Hepatocyte (in vitro differentiated cells): ENCODE measurements at regions not wholly inside any gene's neighbourhood (a gene's known extent, or its start where the extent isn't known, plus 50 kb on each side); places are given as distances from the start of the nearest gene placed in this dataset.

Source experiments
- EZH2 ChIP-seq: fragments of 200-600 bp; sonication (generic); IDR thresholded peaks from 2 replicates; pipeline ENCODE4 v1.6.1; 2016; ENCODE audit warnings: antibody characterized with exemption, mild to moderate bottlenecking, borderline replicate concordance
- TF ChIP-seq, protein P1 (sequence below): fragments of 200-600 bp; sonication (generic); IDR thresholded peaks from 2 replicates; pipeline ENCODE4 v1.5.1; 2016; ENCODE audit warnings: antibody characterized with exemption, mild to moderate bottlenecking; ENCODE audit not compliant: poor library complexity

DNA sequence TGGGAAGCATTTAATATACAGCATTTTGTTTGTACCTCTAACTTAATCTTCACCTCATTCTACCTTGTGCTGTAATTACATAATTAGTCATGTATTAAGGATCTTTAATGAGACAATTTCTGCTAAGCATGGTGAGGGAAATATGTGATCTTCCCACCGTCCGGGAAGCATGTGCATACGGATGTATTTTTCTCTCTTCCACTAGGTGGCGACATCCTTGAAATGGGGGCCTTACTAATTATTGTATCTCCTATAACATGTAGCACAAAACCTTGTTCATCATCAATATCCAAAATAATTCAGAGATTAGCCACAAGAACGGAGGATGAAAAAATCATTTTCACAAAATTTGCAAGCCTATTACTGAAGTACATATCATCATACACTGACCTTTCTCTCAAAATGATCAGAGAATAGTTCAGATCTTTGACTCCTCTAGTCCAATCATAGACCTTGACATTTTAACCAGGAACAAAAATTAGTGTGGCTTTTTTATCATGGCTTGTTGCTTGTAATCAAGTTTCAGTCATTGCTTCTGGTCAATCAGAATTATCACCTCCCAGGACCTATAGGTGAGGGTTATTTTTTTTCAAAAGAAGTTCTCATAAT lies 148.9 kb upstream of the GBE1 start:
- TF ChIP-seq, protein P1, sequence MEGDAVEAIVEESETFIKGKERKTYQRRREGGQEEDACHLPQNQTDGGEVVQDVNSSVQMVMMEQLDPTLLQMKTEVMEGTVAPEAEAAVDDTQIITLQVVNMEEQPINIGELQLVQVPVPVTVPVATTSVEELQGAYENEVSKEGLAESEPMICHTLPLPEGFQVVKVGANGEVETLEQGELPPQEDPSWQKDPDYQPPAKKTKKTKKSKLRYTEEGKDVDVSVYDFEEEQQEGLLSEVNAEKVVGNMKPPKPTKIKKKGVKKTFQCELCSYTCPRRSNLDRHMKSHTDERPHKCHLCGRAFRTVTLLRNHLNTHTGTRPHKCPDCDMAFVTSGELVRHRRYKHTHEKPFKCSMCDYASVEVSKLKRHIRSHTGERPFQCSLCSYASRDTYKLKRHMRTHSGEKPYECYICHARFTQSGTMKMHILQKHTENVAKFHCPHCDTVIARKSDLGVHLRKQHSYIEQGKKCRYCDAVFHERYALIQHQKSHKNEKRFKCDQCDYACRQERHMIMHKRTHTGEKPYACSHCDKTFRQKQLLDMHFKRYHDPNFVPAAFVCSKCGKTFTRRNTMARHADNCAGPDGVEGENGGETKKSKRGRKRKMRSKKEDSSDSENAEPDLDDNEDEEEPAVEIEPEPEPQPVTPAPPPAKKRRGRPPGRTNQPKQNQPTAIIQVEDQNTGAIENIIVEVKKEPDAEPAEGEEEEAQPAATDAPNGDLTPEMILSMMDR, result peak; percentile 67
- no peak for TF ChIP-seq EZH2
